ENCODE measurements at regions not wholly inside any gene's neighbourhood (a gene's known extent, or its start where the extent isn't known, plus 50 kb on each side); places are given as distances from the start of the nearest gene placed in this dataset.
"Not testable (repeated sequence)": the region's sequence is repeated elsewhere in the genome, so short reads cannot be mapped to it uniquely, and the experiment has no call there.

DNA sequence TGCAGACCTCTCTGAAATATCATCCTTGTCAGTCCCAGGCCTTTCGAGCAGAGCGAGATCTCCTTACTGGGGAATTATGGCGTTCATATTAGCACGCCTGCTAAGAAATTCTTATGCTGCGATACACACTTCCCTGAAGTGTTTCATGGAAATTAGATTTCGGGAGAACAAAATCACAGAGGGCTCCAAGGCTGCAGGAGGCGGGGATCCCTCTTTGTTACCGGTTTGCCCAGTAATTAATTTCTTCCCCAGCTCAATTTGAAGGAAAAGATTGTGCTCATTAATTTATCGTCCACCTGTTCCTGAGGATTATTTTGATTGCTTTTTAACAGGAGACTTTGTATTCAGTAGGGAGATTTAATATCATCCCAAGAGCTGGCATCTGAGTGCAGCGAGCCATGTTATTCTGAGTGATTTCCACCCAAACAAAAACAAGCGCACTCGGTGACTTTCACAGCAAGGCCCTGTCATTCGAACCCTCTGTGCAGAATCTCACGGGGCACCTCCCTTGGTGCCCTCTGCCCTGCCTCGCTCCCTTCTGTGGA, 202.3 kb upstream of the GALNT2 start:
- H3K27ac Mint-ChIP-seq, result no peak overlapping the region
- H3K4me3 Mint-ChIP-seq, result no peak overlapping the region
- Histone ChIP-seq H3K27ac (ENCODE audit: low read length in 2 of 2) (no peak overlapping the region), H3K9me3 (ENCODE audit: control extremely low read depth in 1 of 3, control insufficient read depth in 2 of 3, insufficient read depth in 1 of 3, low read length in 2 of 3) (peaks cover 0 to 3% (median 0%) of the 10 kb centered on the region in 3 donors), H3K4me2 (replicated peaks; ENCODE audit: low read depth, low read length, poor library complexity, severe bottlenecking) (no peak overlapping the region), H3K4me1 (ENCODE audit: control insufficient read depth in 2 of 2, insufficient read depth in 2 of 2, low read length in 2 of 2) (no peaks in the 10 kb centered on the region), H3K9ac (ENCODE audit: low read length) (no peak overlapping the region), H4K20me1 (ENCODE audit: control insufficient read depth, insufficient read depth, low read length, poor library complexity, severe bottlenecking) (no peaks in the 10 kb centered on the region), H3K4me3 (ENCODE audit: control extremely low read depth in 1 of 5, extremely low read depth in 1 of 5, insufficient read depth in 1 of 5, low read depth in 2 of 5, low read length in 4 of 5) (no peak overlapping the region), H3K79me2 (ENCODE audit: control insufficient read depth, insufficient read depth, low read length) (no peaks in the 10 kb centered on the region), H2AFZ (ENCODE audit: insufficient read depth, low read depth, low read length, poor library complexity, severe bottlenecking) (no peak overlapping the region), H3K27me3 (replicated peaks in 1 of 4; ENCODE audit: control extremely low read depth in 1 of 4, control insufficient read depth in 3 of 4, insufficient read depth in 4 of 4, low read length in 3 of 4) (no peaks in the 10 kb centered on the region), H3K36me3 (replicated peaks in 1 of 2; ENCODE audit: control extremely low read depth in 1 of 2, control insufficient read depth in 1 of 2, extremely low read depth in 1 of 2, insufficient read depth in 2 of 2, low read length in 1 of 2) (no peaks in the 10 kb centered on the region)
- intact Hi-C loops (cut with micrococcal nuclease), result no loop called here
- no peak for TF ChIP-seq EZH2 (IDR thresholded peaks at IDR 0.05; ENCODE audit: borderline replicate concordance, insufficient read depth, low read depth, low read length, poor library complexity, severe bottlenecking)
- TF ChIP-seq, protein P1, sequence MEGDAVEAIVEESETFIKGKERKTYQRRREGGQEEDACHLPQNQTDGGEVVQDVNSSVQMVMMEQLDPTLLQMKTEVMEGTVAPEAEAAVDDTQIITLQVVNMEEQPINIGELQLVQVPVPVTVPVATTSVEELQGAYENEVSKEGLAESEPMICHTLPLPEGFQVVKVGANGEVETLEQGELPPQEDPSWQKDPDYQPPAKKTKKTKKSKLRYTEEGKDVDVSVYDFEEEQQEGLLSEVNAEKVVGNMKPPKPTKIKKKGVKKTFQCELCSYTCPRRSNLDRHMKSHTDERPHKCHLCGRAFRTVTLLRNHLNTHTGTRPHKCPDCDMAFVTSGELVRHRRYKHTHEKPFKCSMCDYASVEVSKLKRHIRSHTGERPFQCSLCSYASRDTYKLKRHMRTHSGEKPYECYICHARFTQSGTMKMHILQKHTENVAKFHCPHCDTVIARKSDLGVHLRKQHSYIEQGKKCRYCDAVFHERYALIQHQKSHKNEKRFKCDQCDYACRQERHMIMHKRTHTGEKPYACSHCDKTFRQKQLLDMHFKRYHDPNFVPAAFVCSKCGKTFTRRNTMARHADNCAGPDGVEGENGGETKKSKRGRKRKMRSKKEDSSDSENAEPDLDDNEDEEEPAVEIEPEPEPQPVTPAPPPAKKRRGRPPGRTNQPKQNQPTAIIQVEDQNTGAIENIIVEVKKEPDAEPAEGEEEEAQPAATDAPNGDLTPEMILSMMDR (IDR thresholded peaks at IDR 0.05), result no peak
- 98% methylated on average over 11 of the region's 15 CpGs for WGBS (ENCODE audit: insufficient coverage)
- POLR2A ChIA-PET, result no interaction called here
- no peak for DNase-seq
- no peaks in the 10 kb centered on the region for H3K9me3 Mint-ChIP-seq (ENCODE audit: insufficient read depth)
- no peaks in the 10 kb centered on the region for H3K4me1 Mint-ChIP-seq
- CTCF ChIA-PET, result interaction anchor here (1.1 to 1.4 kb wide), 2 partner anchors 15 to 301 kb away, joined by 3 read pairs; no protein-coding TSS in a partner anchor
- no peaks in the 10 kb centered on the region for H3K27me3 Mint-ChIP-seq
- ATAC-seq (ENCODE audit: low read depth), result no peak

DNA sequence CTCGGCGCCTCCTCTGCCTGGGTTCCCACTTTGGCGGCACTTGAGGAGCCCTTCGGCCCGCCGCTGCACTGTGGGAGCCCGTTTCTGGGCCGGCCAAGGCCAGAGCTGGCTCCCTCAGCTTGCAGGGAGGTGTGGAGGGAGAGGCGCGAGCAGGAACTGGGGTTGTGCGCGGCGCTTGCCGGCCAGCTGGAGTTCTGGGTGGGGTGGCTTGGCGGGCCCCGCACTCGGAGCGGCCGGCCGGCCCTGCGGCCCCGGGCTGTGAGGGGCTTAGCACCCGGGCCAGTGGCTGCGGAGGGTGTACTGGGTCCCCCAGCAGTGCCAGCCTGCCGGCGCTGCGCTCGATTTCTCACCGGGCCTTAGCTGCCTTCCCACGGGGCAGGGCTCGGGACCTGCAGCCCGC, 201.7 kb upstream of the GALNT2 start:
- 96% methylated on average over 17 of the region's 32 CpGs for WGBS (ENCODE audit: insufficient coverage)
- H3K27me3 ChIP-seq (replicated peaks in 1 of 4; ENCODE audit: control extremely low read depth in 1 of 4, control insufficient read depth in 3 of 4, insufficient read depth in 4 of 4, low read length in 3 of 4); H3K4me3 Mint-ChIP-seq; H3K27ac Mint-ChIP-seq; H3K4me3 ChIP-seq (ENCODE audit: control extremely low read depth in 1 of 5, extremely low read depth in 1 of 5, insufficient read depth in 1 of 5, low read depth in 2 of 5, low read length in 4 of 5); H3K36me3 ChIP-seq (replicated peaks in 1 of 2; ENCODE audit: control extremely low read depth in 1 of 2, control insufficient read depth in 1 of 2, extremely low read depth in 1 of 2, insufficient read depth in 2 of 2, low read length in 1 of 2); H2AFZ ChIP-seq (ENCODE audit: insufficient read depth, low read depth, low read length, poor library complexity, severe bottlenecking); H3K9ac ChIP-seq (ENCODE audit: low read length); H3K79me2 ChIP-seq (ENCODE audit: control insufficient read depth, insufficient read depth, low read length); ATAC-seq (ENCODE audit: low read depth); H3K4me2 ChIP-seq (replicated peaks; ENCODE audit: low read depth, low read length, poor library complexity, severe bottlenecking); H3K4me1 Mint-ChIP-seq; DNase-seq; POLR2A ChIA-PET; H3K9me3 ChIP-seq (ENCODE audit: control extremely low read depth in 1 of 3, control insufficient read depth in 2 of 3, insufficient read depth in 1 of 3, low read length in 2 of 3); H3K27me3 Mint-ChIP-seq; H4K20me1 ChIP-seq (ENCODE audit: control insufficient read depth, insufficient read depth, low read length, poor library complexity, severe bottlenecking); intact Hi-C loops (cut with micrococcal nuclease); H3K9me3 Mint-ChIP-seq (ENCODE audit: insufficient read depth); H3K27ac ChIP-seq (ENCODE audit: low read length in 2 of 2); H3K4me1 ChIP-seq (ENCODE audit: control insufficient read depth in 2 of 2, insufficient read depth in 2 of 2, low read length in 2 of 2): not testable (repeated sequence)
- CTCF ChIA-PET, result interaction anchor here (1.4 kb wide), 1 partner anchor 16 kb away, joined by 3 read pairs; no protein-coding TSS in a partner anchor

Data from B cell (primary cell).